SK-N-SH treated with all-trans-retinoic acid at 6 μM for 48 hours (cell line): ENCODE measurements at regions not wholly inside any gene's neighbourhood (a gene's known extent, or its start where the extent isn't known, plus 50 kb on each side); places are given as distances from the start of the nearest gene placed in this dataset.
A peak's percentile ranks its signal among the peaks of the same experiment; 100 is the strongest.

Experiments
- ATAC-seq: fragments of 200-7000 bp; cut with Tn5 transposase; 3 replicates; pipeline ENCODE4 v1.9.1; 2020; ENCODE audit warnings: mild to moderate bottlenecking, moderate library complexity
- ARNTL ChIP-seq: fragments of 450-650 bp; formaldehyde crosslinking; IDR thresholded peaks from 2 replicates; pipeline ENCODE4 v1.5.0; 2020; ENCODE audit warnings: low read depth, mild to moderate bottlenecking, moderate library complexity, borderline replicate concordance
- BACH2 ChIP-seq: fragments of 250-450 bp; sonication (Bioruptor Pico); IDR thresholded peaks from 2 replicates; pipeline ENCODE4 v1.9.0; 2021; ENCODE audit warnings: mild to moderate bottlenecking, borderline replicate concordance
- CSDC2 ChIP-seq: fragments of 250-450 bp; sonication (Bioruptor Pico); IDR thresholded peaks from 2 replicates; pipeline ENCODE4 v1.5.0; 2020; ENCODE audit warnings: mild to moderate bottlenecking, moderate library complexity
- ESRRG ChIP-seq: fragments of 250-450 bp; sonication (Bioruptor Pico); IDR thresholded peaks from 2 replicates; pipeline ENCODE4 v1.6.1; 2021; ENCODE audit warnings: mild to moderate bottlenecking
- GLIS3 ChIP-seq: fragments of 250-450 bp; sonication (Bioruptor Pico); IDR thresholded peaks from 2 replicates; pipeline ENCODE4 v1.5.0; 2020; ENCODE audit warnings: mild to moderate bottlenecking, moderate library complexity
- ISL1 ChIP-seq: fragments of 250-450 bp; sonication (Bioruptor Pico); IDR thresholded peaks from 2 replicates; pipeline ENCODE4 v2.1.2; 2022; ENCODE audit warnings: mild to moderate bottlenecking, moderate library complexity
- OSR1 ChIP-seq: fragments of 250-450 bp; sonication (Bioruptor Pico); IDR thresholded peaks from 2 replicates; pipeline ENCODE4 v1.8.0; 2022; ENCODE audit warnings: moderate library complexity, mild to moderate bottlenecking, inconsistent platforms
- POU6F1 ChIP-seq: fragments of 250-450 bp; sonication (Bioruptor Pico); IDR thresholded peaks from 2 replicates; pipeline ENCODE4 v1.8.0; 2021; ENCODE audit warnings: low read depth, mild to moderate bottlenecking, moderate library complexity, borderline replicate concordance
- PPARA ChIP-seq: fragments of 250-450 bp; sonication (Bioruptor Pico); IDR thresholded peaks from 2 replicates; pipeline ENCODE4 v1.5.0; 2020; ENCODE audit warnings: mild to moderate bottlenecking, borderline replicate concordance
- RARB ChIP-seq: fragments of 250-450 bp; sonication (Bioruptor Pico); IDR thresholded peaks from 2 replicates; pipeline ENCODE4 v1.8.0; 2021; ENCODE audit warnings: mild to moderate bottlenecking, moderate library complexity
- SNAI2 ChIP-seq: fragments of 250-450 bp; sonication (Bioruptor Pico); IDR thresholded peaks from 2 replicates; pipeline ENCODE4 v1.5.0; 2020; ENCODE audit warnings: mild to moderate bottlenecking, moderate library complexity
- TCF4 ChIP-seq: fragments of 250-450 bp; sonication (Bioruptor Pico); IDR thresholded peaks from 2 replicates; pipeline ENCODE4 v1.8.0; 2021; ENCODE audit warnings: mild to moderate bottlenecking, moderate library complexity, borderline replicate concordance
- TOX ChIP-seq: fragments of 250-450 bp; sonication (Bioruptor Pico); IDR thresholded peaks from 2 replicates; pipeline ENCODE4 v1.8.0; 2021; ENCODE audit warnings: mild to moderate bottlenecking, moderate library complexity, borderline replicate concordance
- TSHZ2 ChIP-seq: fragments of 250-450 bp; sonication (Bioruptor Pico); IDR thresholded peaks from 2 replicates; pipeline ENCODE4 v1.5.0; 2020; ENCODE audit warnings: mild to moderate bottlenecking, moderate library complexity
- ZC3H10 ChIP-seq: fragments of 250-450 bp; sonication (Bioruptor Pico); IDR thresholded peaks from 2 replicates; pipeline ENCODE4 v1.5.1; 2021; ENCODE audit warnings: mild to moderate bottlenecking, moderate library complexity
- TF ChIP-seq, protein P1 (sequence below): fragments of 250-450 bp; sonication (Bioruptor Pico); IDR thresholded peaks from 2 replicates; pipeline ENCODE4 v1.5.1; 2020; ENCODE audit warnings: low read depth, mild to moderate bottlenecking, moderate library complexity
- TF ChIP-seq, protein P2 (sequence below): fragments of 250-450 bp; sonication (Bioruptor Pico); IDR thresholded peaks from 2 replicates; pipeline ENCODE4 v1.5.1; 2021; ENCODE audit warnings: mild to moderate bottlenecking, moderate library complexity
- TF ChIP-seq, protein P3 (sequence below): fragments of 250-450 bp; sonication (Bioruptor Pico); IDR thresholded peaks from 2 replicates; pipeline ENCODE4 v1.8.0; 2020; ENCODE audit warnings: mild to moderate bottlenecking, moderate library complexity, borderline replicate concordance

DNA sequence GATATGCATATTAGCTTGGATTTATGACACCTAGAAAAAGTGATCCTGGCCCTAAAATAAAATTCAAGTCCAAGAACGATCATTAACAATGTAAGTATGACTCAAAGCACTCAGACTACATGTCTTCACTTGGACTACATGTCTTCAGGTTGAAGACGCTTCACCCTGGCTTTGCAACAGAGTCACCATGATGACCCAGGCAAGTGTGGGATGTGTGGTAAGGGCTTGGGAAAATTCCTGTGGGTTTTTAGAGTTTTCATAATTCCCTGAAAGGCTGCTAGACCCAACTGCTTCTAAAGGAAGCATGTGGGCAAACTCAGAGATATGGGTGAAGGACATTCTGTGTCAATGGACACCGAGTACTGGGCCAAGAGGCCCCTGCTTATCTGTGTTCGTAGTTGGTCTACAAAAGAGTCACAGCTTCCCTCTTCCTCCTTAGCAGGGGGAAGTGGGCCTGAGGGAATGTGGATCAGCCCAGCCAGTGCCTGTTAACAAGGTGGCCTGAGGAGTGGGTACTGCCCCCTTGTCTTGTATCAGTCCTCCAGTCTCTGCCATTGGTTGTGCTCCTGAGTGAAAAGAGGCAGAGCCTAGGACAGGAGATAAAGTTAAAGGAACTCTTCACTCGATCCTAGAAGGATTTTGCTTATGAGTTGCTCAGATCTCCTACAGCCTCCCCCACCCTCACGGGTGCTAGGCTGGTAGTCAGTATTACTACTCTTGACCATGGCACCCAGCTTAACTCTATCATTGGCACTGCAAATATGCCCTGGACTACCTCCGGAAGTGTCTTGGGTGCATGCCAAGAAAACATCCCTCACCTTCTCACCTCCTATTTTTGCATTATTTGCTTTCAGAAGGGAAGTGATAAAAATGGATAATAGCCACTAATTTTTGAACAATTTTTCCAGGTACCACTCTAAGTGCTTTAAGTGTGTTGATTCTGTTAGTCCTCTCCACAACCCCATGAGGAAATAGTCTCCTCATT is 406.3 kb downstream of the COG6 start:
- TF ChIP-seq TCF4: no peak
- TF ChIP-seq, protein P1, sequence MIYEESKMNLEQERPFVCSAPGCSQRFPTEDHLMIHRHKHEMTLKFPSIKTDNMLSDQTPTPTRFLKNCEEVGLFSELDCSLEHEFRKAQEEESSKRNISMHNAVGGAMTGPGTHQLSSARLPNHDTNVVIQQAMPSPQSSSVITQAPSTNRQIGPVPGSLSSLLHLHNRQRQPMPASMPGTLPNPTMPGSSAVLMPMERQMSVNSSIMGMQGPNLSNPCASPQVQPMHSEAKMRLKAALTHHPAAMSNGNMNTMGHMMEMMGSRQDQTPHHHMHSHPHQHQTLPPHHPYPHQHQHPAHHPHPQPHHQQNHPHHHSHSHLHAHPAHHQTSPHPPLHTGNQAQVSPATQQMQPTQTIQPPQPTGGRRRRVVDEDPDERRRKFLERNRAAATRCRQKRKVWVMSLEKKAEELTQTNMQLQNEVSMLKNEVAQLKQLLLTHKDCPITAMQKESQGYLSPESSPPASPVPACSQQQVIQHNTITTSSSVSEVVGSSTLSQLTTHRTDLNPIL (CRISPR knock-in tag): no peak
- TF ChIP-seq RARB: no peak
- no peak for TF ChIP-seq CSDC2 (CRISPR knock-in tag)
- TF ChIP-seq BACH2: no peak
- no peak for TF ChIP-seq ZC3H10 (CRISPR knock-in tag)
- no peak for TF ChIP-seq ESRRG
- TF ChIP-seq SNAI2 (CRISPR knock-in tag): no peak
- no peak for TF ChIP-seq PPARA (CRISPR knock-in tag)
- no peak for TF ChIP-seq ARNTL
- no peak for ATAC-seq

- ATAC-seq: peak; percentile 78
- TF ChIP-seq TOX (CRISPR knock-in tag) (peak; percentile 72; the same call in 1 of the 2 replicates), ESRRG (no peak; the same call in 1 of the 2 replicates), TCF4 (peak; percentile 70; the same call in 1 of the 2 replicates), POU6F1 (no peak), ISL1 (CRISPR knock-in tag) (peak; percentile 92), CSDC2 (CRISPR knock-in tag) (0 out of 2 replicates have a peak, but pooled peaks have one; percentile 44), OSR1 (CRISPR knock-in tag) (no peak), RARB (peak; percentile 82), TSHZ2 (CRISPR knock-in tag) (peak; percentile 91), ZC3H10 (CRISPR knock-in tag) (peak; percentile 93), GLIS3 (no peak)
- TF ChIP-seq, protein P2, sequence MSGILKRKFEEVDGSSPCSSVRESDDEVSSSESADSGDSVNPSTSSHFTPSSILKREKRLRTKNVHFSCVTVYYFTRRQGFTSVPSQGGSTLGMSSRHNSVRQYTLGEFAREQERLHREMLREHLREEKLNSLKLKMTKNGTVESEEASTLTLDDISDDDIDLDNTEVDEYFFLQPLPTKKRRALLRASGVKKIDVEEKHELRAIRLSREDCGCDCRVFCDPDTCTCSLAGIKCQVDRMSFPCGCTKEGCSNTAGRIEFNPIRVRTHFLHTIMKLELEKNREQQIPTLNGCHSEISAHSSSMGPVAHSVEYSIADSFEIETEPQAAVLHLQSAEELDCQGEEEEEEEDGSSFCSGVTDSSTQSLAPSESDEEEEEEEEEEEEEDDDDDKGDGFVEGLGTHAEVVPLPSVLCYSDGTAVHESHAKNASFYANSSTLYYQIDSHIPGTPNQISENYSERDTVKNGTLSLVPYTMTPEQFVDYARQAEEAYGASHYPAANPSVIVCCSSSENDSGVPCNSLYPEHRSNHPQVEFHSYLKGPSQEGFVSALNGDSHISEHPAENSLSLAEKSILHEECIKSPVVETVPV (CRISPR knock-in tag): no peak; the same call in 1 of the 2 replicates
- TF ChIP-seq, protein P1 (CRISPR knock-in tag): peak; percentile 74; the same call in 1 of the 2 replicates
- TF ChIP-seq, protein P3, sequence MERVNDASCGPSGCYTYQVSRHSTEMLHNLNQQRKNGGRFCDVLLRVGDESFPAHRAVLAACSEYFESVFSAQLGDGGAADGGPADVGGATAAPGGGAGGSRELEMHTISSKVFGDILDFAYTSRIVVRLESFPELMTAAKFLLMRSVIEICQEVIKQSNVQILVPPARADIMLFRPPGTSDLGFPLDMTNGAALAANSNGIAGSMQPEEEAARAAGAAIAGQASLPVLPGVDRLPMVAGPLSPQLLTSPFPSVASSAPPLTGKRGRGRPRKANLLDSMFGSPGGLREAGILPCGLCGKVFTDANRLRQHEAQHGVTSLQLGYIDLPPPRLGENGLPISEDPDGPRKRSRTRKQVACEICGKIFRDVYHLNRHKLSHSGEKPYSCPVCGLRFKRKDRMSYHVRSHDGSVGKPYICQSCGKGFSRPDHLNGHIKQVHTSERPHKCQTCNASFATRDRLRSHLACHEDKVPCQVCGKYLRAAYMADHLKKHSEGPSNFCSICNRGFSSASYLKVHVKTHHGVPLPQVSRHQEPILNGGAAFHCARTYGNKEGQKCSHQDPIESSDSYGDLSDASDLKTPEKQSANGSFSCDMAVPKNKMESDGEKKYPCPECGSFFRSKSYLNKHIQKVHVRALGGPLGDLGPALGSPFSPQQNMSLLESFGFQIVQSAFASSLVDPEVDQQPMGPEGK (CRISPR knock-in tag): peak; percentile 84
These were observed 407.8 kb downstream of the COG6 start for GRCh38 chr13:40063278-40063698.
